NCI-H2107 (cell line): ENCODE measurements at regions not wholly inside any gene's neighbourhood (a gene's known extent, or its start where the extent isn't known, plus 50 kb on each side); places are given as distances from the start of the nearest gene placed in this dataset.
"Not testable (repeated sequence)": the region's sequence is repeated elsewhere in the genome, so short reads cannot be mapped to it uniquely, and the experiment has no call there.

ENCODE experiments used
- DNase-seq: peaks from one replicate; lab custom pipeline; 2025; lab: John Stamatoyannopoulos, UW

- no peak for DNase-seq
Observed at GRCh38 chrY:7656596-7656995, 745.0 kb upstream of the AMELY start.

- no peak for DNase-seq
Observed at GRCh38 chrY:7654985-7655384, 743.4 kb upstream of the AMELY start.

GRCh38 chrY:7649866-7650265 is 738.3 kb upstream of the AMELY start:
- not testable (repeated sequence) for DNase-seq
